Right lobe of liver (tissue), 6 donors: ENCODE measurements at regions not wholly inside any gene's neighbourhood (a gene's known extent, or its start where the extent isn't known, plus 50 kb on each side); places are given as distances from the start of the nearest gene placed in this dataset.
A peak's percentile ranks its signal among the peaks of the same experiment; 100 is the strongest.
"Not testable (repeated sequence)": the region's sequence is repeated elsewhere in the genome, so short reads cannot be mapped to it uniquely, and the experiment has no call there.

Source experiments
- ATAC-seq, 4 donors: fragments of 200-7000 bp; cut with Tn5 transposase; one replicate each; pipeline ENCODE4 v1.9.1; 2020; ENCODE audit warnings: mild to moderate bottlenecking in 4 of 4, moderate library complexity in 4 of 4
- DNase-seq, 3 donors: peaks; one replicate each; pipeline ENCODE4 v3.0.0-alpha.2; 2020
- H3K27ac ChIP-seq, 3 donors: fragments of 200-600 bp; one replicate each; pipeline ENCODE4 v1.8.0; 2022
- H3K27me3 ChIP-seq, 2 donors: fragments of 200-600 bp; one replicate each; pipeline ENCODE4 v1.8.0; 2022
- H3K36me3 ChIP-seq, 4 donors: fragments of 200-600 bp; sonication (generic) in 1 of 4; one replicate each; pipeline versions ENCODE4 v1.5.1 to v1.8.0; 2017 to 2022; ENCODE audit warnings: control low read depth in 1 of 4
- H3K4me1 ChIP-seq, 4 donors: fragments of 200-600 bp; sonication (generic) in 1 of 4; one replicate each; pipeline versions ENCODE4 v1.5.1 to v1.8.0; 2017 to 2022; ENCODE audit warnings: control low read depth in 1 of 4
- H3K4me3 ChIP-seq, 3 donors: fragments of 200-600 bp; one replicate each; pipeline ENCODE4 v1.8.0; 2022
- H3K9me3 ChIP-seq, 4 donors: fragments of 200-600 bp; sonication (generic) in 1 of 4; one replicate each; pipeline versions ENCODE4 v1.5.1 to v1.8.0; 2017 to 2022; ENCODE audit warnings: control low read depth in 1 of 4
- CTCF ChIP-seq, 4 donors: fragments of 200-600 bp in 3 of 4; fragments of 450-650 bp in 1 of 4; IDR thresholded peaks; one replicate each; pipeline versions ENCODE4 v1.5.1 to v1.8.0; 2016 to 2022; ENCODE audit warnings: antibody characterized with exemption in 4 of 4, mild to moderate bottlenecking in 2 of 4
- POLR2A ChIP-seq: fragments of 450-650 bp; IDR thresholded peaks from one replicate; pipeline ENCODE4 v1.6.1; 2017; ENCODE audit warnings: antibody characterized with exemption, mild to moderate bottlenecking
- WGBS: methylation state at CpG from one replicate; pipeline ENCODE4 v1.1.6; 2018; ENCODE audit warnings: low coverage, low lambda C conversion rate; ENCODE audit not compliant: insufficient coverage; ENCODE audit errors: missing lambda C conversion rate; 5-methylcytosine and 5-hydroxymethylcytosine counted together
- intact Hi-C, 2 donors: fragments of 100-400 bp; cut with DNase I; formaldehyde crosslinking; loops; one replicate each; pipeline versions ENCODE4 v1.11.2 to v1.14.1; 2022
- donor health status: DM: no; HTN: yes; CAD: no.
- donor health status: DM: no; HTN: no; CAD: no.
- donor health status: DM: no; HTN: no; CAD: no.
- donor health status: DM: no; HTN: yes; CAD: no.
- donor health status: DM: no; HTN: yes; CAD: no.

- 70% methylated on average over 4 of the region's 4 CpGs for WGBS
- no peak for ATAC-seq
- no peaks in the 10 kb centered on the region for H3K4me1 ChIP-seq
- no peak for DNase-seq
- intact Hi-C loops = no loop called here
- H3K27ac ChIP-seq = no peak overlapping the region
- H3K36me3 ChIP-seq = no peaks in the 10 kb centered on the region
- H3K27me3 ChIP-seq = no peaks in the 10 kb centered on the region
- no peak overlapping the region for H3K4me3 ChIP-seq
- TF ChIP-seq POLR2A = no peak
- no peaks in the 10 kb centered on the region for H3K9me3 ChIP-seq
Measured at GRCh38 chr14:37816743-37817295, 221.4 kb downstream of the TTC6 start.

- Histone ChIP-seq H3K27ac (no peak overlapping the region), H3K36me3 (no peaks in the 10 kb centered on the region), H3K9me3 (no peaks in the 10 kb centered on the region), H3K4me1 (no peaks in the 10 kb centered on the region), H3K4me3 (no peak overlapping the region), H3K27me3 (no peaks in the 10 kb centered on the region)
- intact Hi-C loops = no loop called here
- DNase-seq = no peak
- 79% methylated on average over 8 of the region's 8 CpGs for WGBS
- TF ChIP-seq POLR2A (no peak), CTCF (IDR thresholded peaks at IDR 0.05) (no peak)
- no peak for ATAC-seq
Measured at GRCh38 chr14:37819155-37820015, 224.0 kb downstream of the TTC6 start.

- intact Hi-C loops, H3K36me3 ChIP-seq, ATAC-seq, DNase-seq, H3K4me3 ChIP-seq, H3K4me1 ChIP-seq, H3K27me3 ChIP-seq, H3K9me3 ChIP-seq, H3K27ac ChIP-seq: not testable (repeated sequence)
Measured at GRCh38 chr14:37820810-37821209, 225.4 kb downstream of the TTC6 start.

DNA sequence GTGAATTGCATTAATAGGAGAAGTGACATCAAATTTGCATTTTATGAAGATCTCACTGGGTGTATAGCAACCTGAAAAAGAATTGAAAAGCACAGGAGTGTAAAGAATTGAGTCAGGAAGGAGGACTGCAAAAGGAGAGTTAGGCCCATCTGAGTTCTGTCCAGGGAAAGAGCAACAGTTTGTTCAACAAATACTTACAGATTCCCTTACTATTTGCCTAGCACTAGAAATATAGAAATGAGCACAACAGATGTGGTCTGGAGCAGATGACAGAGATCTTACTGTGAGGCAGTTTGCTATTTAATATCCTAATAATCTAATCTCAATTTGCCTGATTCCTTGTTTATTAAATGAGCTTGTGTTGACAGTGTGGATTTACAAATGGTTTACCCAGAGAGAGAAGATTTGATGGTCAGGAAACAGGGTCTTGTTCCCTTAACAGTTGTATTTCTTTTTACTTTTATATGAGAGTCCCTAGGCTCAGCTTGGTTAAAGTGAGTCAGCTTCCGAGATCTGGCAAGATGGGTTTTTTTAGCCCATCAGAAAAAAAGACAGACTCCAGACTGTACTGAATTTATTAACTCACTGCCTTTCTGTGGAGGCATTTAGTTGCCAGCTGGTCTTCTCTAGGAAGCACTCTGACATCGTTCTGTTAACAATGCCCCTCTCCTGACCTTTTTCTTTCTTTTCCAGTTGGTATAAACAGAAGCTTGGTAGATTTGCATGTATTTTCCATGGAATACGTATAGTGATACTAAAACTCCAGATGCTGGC, 229.7 kb downstream of the TTC6 start:
- Histone ChIP-seq H3K4me3 (no peak overlapping the region), H3K27me3 (no peaks in the 10 kb centered on the region), H3K4me1 (peaks cover 0 to 6% (median 0%) of the 10 kb centered on the region in 4 donors), H3K9me3 (no peaks in the 10 kb centered on the region), H3K27ac (no peak overlapping the region), H3K36me3 (no peaks in the 10 kb centered on the region)
- 57% methylated on average over 3 of the region's 3 CpGs for WGBS
- intact Hi-C loops = no loop called here
- no peak for DNase-seq
- TF ChIP-seq POLR2A = no peak
- no peak for TF ChIP-seq CTCF (IDR thresholded peaks at IDR 0.05)
- no peak for ATAC-seq

DNA sequence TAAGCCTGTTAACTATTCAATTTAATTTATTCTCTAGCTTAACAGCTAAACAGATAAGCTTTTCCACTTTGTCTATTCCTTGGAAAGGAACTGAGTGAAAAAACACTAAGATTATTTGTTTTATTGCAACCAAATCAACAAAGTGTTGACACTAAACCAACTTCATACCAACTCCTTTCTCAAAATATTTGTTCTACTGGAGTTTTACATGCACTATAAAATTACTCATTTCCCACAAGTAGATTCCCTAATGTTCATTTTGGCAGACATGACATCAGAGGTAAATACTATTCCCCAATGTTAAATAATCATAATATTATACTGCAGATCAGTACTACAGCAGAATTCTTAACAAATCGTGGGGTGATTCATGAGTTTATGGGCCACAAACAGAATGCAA, 231.4 kb downstream of the TTC6 start:
- peak in 3 of 4 donors; percentile 29 to 67 (median 67) for ATAC-seq
- WGBS = 50% methylated on average over 1 of the region's 1 CpG

More for the DNA sequence above, 231.4 kb downstream of the TTC6 start:
- no peaks in the 10 kb centered on the region for H3K36me3 ChIP-seq
- no peak overlapping the region for H3K4me3 ChIP-seq
- intact Hi-C loops = no loop called here
- TF ChIP-seq CTCF (IDR thresholded peaks at IDR 0.05) (no peak), POLR2A (no peak)
- H3K9me3 ChIP-seq = no peaks in the 10 kb centered on the region
- H3K27ac ChIP-seq = no peak overlapping the region
- no peaks in the 10 kb centered on the region for H3K27me3 ChIP-seq
- peaks cover 0 to 6% (median 0%) of the 10 kb centered on the region in 4 donors for H3K4me1 ChIP-seq
- DNase-seq = no peak
